Osteoblast (primary cell): ENCODE measurements at regions not wholly inside any gene's neighbourhood (a gene's known extent, or its start where the extent isn't known, plus 50 kb on each side); places are given as distances from the start of the nearest gene placed in this dataset.
"Not testable (repeated sequence)": the region's sequence is repeated elsewhere in the genome, so short reads cannot be mapped to it uniquely, and the experiment has no call there.

Source experiments
- DNase-seq: peaks from one replicate; pipeline ENCODE4 v3.0.0; 2011; ENCODE audit warnings: low spot score, mixed read lengths; ENCODE audit not compliant: insufficient read length; ENCODE audit errors: missing footprints
- H2AFZ ChIP-seq: 2 replicates; pipeline ENCODE4 v1.6.0; 2011; ENCODE audit warnings: mild to moderate bottlenecking, low read length
- H3K27ac ChIP-seq: 2 replicates; pipeline ENCODE4 v1.5.1; 2011; ENCODE audit warnings: mild to moderate bottlenecking, low read depth, low read length, moderate library complexity
- H3K27me3 ChIP-seq: 2 replicates; pipeline ENCODE4 v1.6.0; 2012; ENCODE audit warnings: mild to moderate bottlenecking, control low read depth, inconsistent platforms, low read length, moderate library complexity; ENCODE audit not compliant: insufficient read depth
- H3K36me3 ChIP-seq: 2 replicates; pipeline ENCODE4 v1.5.1; 2011; ENCODE audit warnings: mild to moderate bottlenecking, low read length, control low read depth, moderate library complexity; ENCODE audit not compliant: insufficient read depth
- H3K4me1 ChIP-seq: 2 replicates; pipeline ENCODE4 v1.5.1; 2011; ENCODE audit warnings: mild to moderate bottlenecking, low read length, control low read depth, moderate library complexity; ENCODE audit not compliant: insufficient read depth
- H3K4me2 ChIP-seq: 2 replicates; pipeline ENCODE4 v1.6.0; 2011; ENCODE audit warnings: mild to moderate bottlenecking, low read length; ENCODE audit not compliant: insufficient read depth
- H3K4me3 ChIP-seq: fragments of 200-600 bp; sonication (generic); 3 replicates; pipeline ENCODE4 v1.5.1; 2012; ENCODE audit warnings: mild to moderate bottlenecking, low read length, inconsistent platforms; ENCODE audit not compliant: insufficient read depth
- H3K79me2 ChIP-seq: 2 replicates; pipeline ENCODE4 v1.6.0; 2012; ENCODE audit warnings: mild to moderate bottlenecking, low read length, control low read depth, inconsistent platforms; ENCODE audit not compliant: insufficient read depth
- H3K9me3 ChIP-seq: 2 replicates; pipeline ENCODE4 v1.5.1; 2011; ENCODE audit warnings: low read depth, low read length, control low read depth
- H4K20me1 ChIP-seq: 2 replicates; pipeline ENCODE4 v1.6.0; 2012; ENCODE audit warnings: mild to moderate bottlenecking, low read length, control low read depth; ENCODE audit not compliant: insufficient read depth
- CTCF ChIP-seq: IDR thresholded peaks from 2 replicates; pipeline ENCODE4 v1.5.1; 2011; ENCODE audit warnings: mild to moderate bottlenecking, low read depth, low read length, moderate library complexity; ENCODE audit errors: extremely low read depth

DNA sequence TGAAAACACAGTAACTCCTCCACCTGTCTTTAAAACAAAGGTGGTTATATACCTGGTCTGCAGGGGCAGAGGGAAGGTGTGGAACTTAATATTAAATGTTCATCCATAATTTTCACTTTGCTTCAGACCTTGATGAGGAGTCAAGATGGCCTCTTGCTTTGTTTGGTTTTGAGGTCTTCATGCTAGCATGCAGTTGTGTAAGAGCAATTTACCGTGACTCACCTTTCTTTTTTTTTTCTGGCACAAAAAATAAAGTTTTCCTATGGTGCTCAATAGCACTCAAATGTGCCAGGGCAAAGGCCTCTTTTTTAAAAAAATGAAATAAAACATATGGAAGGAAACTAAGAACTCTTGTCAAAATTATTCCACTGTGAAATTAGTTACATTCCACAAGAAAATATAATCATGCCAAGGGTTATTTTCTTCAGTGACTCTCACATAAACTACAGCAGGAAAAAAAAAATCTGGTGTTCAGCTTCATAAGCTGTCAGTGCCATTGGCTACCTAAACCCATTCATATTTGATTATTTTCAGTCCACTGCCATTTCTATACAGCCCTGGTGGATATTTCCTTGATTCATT is 128.2 kb downstream of the SLC7A11 start:
- H3K4me2 ChIP-seq, result no peak overlapping the region
- H3K27ac ChIP-seq, result no peak overlapping the region
- no peak for TF ChIP-seq CTCF
- peak overlapping the region; percentile 28 for H2AFZ ChIP-seq
- H3K4me1 ChIP-seq, result peaks cover 3% of the 10 kb centered on the region
- H4K20me1 ChIP-seq, result no peaks in the 10 kb centered on the region
- DNase-seq, result no peak
- no peaks in the 10 kb centered on the region for H3K27me3 ChIP-seq
- H3K36me3 ChIP-seq, result no peaks in the 10 kb centered on the region
- no peaks in the 10 kb centered on the region for H3K79me2 ChIP-seq
- no peak overlapping the region for H3K4me3 ChIP-seq
- no peaks in the 10 kb centered on the region for H3K9me3 ChIP-seq

DNA sequence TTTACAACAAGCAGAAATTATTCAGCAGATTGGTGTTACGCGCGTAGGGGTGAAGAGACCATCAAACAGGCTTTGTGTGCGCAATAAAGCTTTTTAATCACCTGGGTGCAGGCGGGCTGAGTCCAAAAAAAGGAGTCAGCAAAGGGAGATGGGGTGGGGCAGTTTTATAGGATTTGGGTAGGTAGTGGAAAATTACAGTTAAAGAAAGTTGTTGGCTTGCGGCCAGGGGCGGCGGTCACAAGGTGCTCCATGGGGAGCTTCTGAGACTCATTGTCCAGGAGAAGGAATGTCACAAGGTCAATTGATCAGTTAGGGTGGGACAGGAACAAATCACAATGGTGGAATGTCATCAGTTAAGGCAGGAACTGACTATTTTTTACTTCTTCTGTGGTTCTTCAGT is 129.3 kb downstream of the SLC7A11 start:
- H3K27me3 ChIP-seq, H3K4me1 ChIP-seq, H4K20me1 ChIP-seq, DNase-seq, H2AFZ ChIP-seq, H3K27ac ChIP-seq, H3K4me3 ChIP-seq, H3K4me2 ChIP-seq, H3K79me2 ChIP-seq, H3K9me3 ChIP-seq, H3K36me3 ChIP-seq: not testable (repeated sequence)

DNA sequence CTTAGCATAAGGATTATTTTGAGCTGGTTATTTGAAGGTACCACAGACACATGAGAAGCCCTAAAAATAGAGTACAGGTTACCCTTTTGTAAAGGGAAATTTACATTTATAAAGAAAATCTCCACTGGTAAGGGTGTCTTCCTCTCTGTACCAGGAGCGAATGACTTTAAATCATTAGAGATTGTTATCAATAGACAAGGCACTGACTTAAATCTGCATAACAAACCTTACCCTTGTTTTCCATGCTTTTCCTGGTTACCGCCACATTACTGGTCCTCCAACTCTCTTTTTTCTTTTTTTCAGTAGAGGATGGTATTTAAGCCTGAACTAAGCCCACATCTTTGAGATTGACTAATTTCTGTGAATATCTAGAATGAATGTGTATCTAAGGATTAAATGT is 129.8 kb downstream of the SLC7A11 start:
- Histone ChIP-seq H3K4me2 (no peak overlapping the region), H2AFZ (no peak overlapping the region), H3K4me3 (no peak overlapping the region), H3K9me3 (no peaks in the 10 kb centered on the region), H3K36me3 (no peaks in the 10 kb centered on the region), H3K27me3 (no peaks in the 10 kb centered on the region), H4K20me1 (no peaks in the 10 kb centered on the region), H3K4me1 (peaks cover 3% of the 10 kb centered on the region), H3K79me2 (no peaks in the 10 kb centered on the region), H3K27ac (no peak overlapping the region)
- TF ChIP-seq CTCF, result no peak
- DNase-seq, result no peak

DNA sequence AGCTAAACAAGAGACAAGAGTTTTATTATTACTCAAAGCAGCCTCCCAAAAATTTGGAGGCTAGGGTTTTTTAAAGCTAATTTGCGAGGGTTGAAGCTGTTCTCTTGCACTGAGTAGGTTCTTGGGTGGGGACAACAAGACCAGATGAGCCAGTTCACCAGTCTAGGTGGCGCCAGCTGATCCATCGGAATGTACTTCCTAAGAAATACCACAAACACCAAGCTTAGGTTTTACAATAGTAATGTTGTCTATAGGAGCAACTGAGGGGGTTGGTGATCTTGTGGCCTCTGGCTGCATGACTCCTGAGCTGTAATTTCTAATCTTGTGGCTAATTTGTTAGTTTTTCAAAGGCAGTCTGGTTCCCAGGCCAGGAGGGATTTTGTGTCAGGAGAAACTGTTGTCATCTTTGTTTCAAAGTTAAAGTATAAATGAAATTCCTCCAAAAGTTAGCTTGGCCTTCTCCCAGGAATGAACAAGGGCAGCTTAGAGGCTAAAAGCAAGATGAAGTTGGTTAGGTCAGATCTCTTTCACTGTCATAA is 130.6 kb downstream of the SLC7A11 start:
- DNase-seq, result no peak
- no peaks in the 10 kb centered on the region for H4K20me1 ChIP-seq
- no peak for TF ChIP-seq CTCF
- peaks cover 3% of the 10 kb centered on the region for H3K4me1 ChIP-seq
- no peak overlapping the region for H3K4me2 ChIP-seq
- H3K9me3 ChIP-seq, result no peaks in the 10 kb centered on the region
- H2AFZ ChIP-seq, result peak overlapping the region; percentile 6
- H3K36me3 ChIP-seq, result no peaks in the 10 kb centered on the region
- no peaks in the 10 kb centered on the region for H3K27me3 ChIP-seq
- H3K79me2 ChIP-seq, result no peaks in the 10 kb centered on the region
- H3K27ac ChIP-seq, result no peak overlapping the region
- H3K4me3 ChIP-seq, result no peak overlapping the region
